GM21529 (cell line): ENCODE measurements at regions not wholly inside any gene's neighbourhood (a gene's known extent, or its start where the extent isn't known, plus 50 kb on each side); places are given as distances from the start of the nearest gene placed in this dataset.

Source experiments
- ATAC-seq: cut with Tn5 transposase; IDR thresholded peaks from one replicate; pipeline ENCODE4 v1.9.1; 2021; ENCODE audit not compliant: unreplicated experiment

DNA sequence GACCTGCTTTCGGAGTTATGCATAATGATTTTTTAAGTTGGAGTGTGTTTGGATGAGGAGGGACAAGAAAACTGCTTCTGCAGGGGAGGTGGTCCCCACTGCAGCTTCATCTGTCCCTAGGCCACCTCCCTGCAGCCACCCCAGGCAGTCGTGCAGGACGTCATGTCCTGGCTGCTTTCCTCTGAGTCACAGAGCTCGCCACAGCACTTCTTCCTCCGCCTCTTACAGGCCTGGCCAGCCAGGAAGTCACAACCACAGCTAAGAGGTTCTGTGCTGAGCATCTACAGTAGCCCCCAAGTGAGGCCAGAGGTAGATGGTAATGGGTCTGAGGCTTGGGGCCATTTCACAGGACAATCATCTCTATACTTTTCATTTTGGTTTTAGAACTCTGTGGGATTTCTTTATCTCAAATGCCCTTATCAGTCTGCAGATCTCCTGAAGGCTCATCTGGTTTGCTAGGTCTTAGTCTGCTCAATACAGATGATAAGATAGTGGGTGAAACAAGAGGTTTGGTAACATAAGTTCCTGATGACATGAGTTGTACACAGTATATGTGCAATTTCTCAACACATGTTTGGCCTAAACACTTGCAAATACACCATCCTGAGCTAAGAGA is 106.4 kb downstream of the ARF6 start:
- peak; percentile 55 for ATAC-seq

DNA sequence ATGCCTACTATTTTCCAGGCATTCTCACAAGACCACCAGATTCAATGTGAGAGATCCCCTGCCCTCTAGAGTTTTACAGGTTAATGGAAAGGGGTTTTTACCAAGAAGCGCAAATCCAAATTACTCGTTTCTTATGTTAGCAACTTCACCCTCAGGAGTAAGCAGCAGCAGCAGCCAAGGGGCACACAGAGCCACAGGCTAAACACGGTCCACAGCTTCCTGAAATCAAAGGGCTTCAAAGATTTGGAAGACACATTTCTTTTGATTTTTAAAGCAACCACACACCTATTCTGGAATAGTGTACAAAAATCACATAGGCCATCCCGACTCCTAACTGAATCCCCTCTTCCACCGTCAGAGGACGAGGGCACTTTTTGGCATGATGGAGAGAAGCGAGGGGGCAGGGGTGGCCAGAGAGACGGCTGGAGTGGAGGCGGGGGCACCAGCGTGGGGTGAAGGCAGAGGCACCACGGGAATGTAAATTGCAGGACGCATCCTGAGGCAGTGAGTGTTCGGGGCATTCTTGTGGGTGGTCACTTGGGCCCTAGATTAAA is 107.0 kb downstream of the ARF6 start:
- ATAC-seq: no peak

DNA sequence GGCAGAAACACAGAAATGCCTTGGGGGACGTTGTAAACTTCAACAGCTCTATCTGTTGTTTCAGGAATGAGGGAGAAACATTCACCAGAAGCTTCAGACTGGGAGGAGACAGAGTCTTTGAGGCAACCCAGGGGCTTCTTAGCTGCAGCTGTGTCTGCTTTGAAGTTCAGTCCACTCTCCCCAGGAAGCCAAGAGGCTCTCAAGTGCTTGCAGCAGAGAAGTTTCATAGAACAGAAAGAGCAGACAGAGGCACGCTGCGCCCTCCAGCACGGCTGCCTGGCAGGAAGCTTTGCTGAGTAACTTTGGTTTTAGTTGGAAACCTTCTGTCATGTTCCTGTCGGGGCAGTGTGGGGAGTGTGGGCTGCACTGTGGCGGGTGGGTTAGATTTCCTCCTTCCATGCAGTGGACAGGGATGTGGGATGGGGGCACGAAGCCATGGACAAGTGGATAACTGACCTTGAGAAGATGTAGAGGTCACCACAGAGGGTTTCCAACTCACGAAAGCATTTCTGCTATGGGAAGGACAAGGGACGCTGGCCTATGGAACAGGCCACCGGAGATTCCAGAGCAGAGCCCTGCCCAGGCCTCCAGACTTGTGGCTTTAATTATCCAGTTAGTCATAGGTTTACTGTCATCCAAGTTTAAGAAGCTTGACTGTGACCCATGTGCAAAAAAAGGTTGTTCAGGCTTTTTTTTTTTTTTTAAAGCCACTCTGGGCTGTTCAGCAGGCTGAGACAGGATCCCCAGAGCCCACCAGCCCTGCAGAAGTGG is 107.7 kb downstream of the ARF6 start:
- ATAC-seq: no peak

DNA sequence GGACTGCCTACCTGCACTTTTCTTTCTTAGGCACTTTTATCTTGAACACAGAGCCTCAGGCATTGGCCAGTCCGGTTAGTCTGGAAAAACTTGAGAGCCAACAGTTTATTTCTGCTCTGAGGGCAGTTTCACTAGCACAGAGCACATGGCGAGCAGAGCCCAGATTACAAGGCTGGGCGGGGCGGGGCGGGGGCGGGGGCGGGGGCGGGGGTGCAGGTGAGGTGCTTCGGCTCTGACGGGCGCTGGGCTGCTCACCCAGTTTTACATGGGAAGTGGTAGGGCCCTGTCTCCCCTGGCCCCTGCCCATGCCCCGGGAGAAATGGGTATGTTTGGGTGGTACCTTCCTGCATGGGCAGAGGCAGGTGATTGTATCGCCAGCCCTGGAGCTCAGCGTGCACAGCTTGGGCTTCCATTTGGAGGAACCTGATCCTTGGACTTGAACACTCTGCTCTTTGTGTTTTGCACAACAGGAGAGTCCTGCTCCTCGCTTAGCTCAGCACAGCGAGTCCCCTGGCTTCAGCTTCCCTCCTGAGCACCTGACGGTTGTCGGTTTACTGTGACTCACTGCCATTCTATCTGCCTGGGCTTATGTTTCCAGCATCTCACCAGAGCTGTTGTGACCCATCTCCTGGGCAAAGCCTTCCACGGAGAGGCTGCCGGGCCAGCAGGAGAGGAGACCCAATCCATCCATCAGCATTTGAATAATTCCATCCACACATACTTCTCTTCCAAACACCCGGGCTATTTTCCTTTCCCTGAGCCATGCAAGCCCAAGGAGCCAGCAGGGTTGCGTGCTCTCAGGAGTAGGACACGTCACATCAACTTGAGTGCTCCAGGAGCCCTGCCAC is 108.5 kb downstream of the ARF6 start:
- peak; percentile 28 for ATAC-seq

DNA sequence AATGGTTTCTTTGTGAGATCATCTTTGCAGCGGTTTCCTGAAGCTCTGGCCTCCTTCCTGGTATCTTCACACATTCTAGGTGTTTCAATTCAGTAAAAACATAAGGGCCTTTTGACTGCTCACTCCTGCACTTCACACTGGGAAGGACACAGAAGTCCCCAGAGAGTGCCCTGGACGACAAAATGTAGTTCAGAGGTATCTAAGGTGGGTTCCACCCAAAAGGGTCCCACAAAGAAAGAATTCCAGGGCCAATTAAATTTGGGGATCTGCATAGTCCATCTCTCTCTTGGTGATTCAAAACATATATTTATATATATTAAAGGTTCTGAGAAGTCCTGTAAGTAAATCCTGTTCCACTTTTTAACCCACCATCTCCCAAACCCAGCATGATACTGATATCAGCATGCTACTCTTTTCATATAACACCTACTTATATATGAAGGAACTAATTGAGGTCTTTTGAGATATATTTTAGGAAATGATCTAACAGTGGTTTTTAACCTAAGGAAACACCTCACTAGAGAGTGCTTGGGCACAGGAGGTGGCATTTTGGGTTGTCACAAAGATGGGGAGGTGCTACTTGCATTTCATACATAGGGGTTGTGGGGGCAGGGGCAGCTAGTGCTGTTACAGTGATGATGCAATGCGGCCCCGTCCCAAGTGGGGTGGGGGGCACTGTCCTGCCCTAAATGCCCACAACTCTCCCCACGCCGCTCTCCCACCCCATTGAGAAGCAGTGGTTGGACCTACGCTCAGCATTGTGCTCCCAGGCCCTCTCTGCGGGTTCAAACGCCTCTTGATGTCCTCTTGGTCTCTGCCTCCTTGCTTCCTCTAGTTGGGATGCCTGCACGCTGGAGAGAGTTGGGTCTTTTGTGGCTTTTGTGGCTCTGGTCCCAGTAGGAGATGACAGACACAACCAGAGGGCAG is 109.4 kb downstream of the ARF6 start:
- ATAC-seq: peak; percentile 32

DNA sequence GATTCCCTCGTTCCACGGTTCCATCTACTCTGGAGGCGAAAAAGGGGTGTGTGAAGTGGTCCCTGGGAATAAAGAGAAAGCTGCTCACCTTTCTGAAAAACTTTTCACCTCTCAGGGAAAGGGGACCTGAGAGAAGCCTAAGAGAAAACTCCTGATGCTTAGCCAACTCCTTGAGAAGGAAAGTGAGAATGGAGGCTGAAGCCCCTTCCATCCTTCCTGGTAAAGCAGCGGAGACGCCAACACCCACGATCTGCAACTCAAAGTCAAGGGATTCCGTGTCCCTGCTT is 110.0 kb downstream of the ARF6 start:
- no peak for ATAC-seq

DNA sequence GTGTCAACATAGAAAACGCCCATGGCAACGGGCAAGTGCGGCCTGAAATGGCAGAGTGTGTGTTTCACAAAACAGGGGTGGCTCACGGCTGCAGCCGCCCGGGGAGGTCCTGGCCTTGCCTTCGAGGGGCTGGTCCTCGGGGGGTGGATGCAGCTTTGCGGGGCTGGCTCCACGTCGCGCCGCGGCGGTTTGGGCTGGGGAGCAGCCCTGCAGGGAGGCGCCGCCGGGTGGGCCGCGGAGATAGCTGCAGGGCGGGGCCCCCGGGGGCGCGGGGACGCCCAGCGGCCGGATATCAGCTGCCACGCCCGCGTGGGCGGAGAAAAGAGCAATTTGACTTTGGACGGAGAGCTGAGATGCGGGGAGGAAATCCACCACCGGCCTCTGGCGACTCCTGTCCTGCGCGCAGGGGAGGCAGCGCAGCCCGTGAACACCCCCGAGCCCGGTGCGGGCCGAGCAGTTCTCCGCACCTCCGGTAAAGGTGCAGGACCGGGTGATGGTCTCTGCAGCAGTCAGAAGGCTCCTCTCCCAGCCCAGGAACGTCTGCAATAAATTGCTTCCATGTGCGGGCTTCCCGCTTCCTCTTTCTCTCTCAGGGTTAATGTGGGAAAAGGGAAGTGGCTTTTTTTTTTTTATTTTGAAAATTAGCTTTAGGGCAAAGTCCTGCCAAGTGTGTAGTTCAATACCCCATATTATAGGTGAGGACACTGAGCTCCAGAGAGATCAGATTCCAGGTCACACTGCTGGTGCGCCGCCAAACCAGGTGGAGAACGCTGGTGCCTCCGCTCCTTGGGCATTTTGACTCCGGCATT is 110.5 kb downstream of the ARF6 start:
- peak; percentile 38 for ATAC-seq

DNA sequence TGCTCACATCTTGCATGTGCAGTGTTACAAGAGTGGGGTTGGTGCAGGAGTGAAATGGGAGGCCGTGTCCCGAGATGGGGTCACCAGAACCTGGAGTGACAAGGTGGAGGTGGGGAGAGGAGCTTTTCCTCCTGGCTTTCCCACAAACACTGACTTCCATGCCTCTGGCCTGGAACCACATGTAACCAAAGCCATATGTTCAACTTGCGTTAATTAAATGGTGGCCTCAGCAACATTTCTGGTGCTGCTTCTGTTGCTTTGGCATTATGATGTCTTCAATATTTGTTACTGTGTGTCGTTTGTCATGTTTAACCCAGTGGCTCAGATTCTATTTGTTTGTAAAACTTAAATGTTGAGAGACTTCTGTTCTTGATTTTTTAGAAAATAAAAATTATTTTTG is 110.2 kb downstream of the VCPKMT start:
- ATAC-seq: no peak

DNA sequence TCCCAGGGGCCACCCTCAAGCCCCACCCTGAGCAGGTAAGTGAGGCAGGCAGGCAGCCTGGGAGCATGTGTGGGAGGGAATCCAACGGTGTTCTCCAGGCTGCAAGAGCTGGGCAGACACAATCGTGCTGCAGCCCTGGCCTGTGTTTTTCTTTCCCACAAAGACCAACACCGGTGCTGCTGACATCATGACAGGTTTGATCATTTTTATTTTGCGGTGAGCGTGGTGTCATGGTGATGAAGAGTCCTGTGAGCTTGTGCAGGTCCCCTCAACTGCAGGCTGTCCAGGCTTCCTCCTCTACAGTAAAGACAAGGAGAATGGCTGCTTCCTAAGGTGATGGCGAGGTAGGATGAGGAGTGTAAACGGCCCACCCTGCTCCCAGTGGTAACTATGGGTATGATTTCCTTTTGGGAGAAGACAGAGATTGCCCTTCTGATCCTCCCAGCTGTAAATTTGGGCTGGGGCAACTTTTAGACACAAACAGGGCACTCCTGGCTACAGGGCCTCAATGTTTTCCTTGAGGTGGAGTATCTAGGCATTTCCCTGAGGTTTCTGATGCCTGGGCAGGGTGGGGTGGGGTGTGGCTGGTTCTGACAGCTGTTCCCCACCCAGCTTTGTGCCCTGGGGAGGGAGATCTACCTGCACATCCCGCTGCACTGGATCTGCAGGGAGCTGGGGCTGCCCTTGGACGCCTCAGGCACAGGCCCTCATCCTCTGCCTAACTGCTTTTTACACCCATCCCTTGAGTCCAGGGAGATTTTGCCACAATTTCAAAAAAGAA is 109.1 kb downstream of the VCPKMT start:
- ATAC-seq: no peak

DNA sequence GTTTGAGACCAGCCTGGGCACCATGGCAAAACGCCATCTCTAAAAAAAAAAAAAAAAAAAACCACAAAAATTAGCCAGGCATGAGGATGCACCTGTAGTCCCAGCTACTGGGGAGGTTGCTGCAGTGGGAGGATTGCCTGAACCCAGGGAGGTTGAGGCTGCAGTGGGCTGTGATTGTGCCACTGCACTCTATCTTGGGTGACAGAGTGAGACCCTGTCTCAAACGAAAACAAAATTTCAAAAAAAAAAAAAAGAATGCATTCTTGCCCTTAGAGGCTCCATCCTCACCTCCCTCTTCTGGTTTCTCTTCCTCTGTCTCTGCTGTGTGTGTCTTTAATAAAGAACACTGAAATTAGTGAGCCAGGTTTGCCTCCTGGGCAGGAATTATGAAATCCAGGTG is 107.8 kb downstream of the VCPKMT start:
- ATAC-seq: peak; percentile 50

DNA sequence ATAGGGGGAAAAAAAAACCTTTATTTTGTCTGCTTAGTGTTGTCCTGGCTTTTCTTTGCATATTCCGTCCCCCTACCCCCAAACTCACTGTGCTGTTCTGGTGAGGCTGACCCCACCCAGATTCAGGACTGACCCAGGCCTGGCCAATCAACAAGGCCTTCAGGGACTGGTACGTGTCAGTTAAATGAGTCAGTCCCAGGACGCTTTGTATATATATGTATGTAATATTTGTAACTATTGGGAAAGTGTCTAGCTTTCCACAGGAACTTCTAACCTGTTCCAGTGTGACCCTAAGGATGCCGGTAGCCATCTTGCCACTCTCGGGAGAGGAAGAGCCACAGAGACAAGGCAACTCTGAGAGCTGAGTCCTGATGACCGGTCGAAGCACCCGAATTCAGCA is 107.4 kb downstream of the VCPKMT start:
- ATAC-seq: peak; percentile 11

DNA sequence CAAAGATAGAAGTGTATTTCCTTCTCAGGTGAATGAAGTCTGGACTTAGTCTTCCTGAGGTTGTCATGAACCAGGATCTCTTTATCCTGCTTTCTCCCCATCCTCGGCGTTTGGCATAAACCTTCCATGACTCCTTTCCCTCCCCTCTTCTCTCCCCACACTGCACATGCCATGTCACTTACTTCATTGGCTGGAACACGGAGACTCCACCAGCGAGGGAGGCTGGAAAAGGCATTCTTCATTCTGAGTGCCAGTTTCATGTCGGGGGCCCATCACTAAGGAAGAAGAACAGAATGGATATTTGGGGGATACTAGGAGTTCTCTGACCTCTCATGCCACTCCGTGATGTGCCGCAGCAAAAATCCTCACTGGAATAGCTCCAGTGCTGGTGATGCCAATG is 105.6 kb downstream of the VCPKMT start:
- no peak for ATAC-seq

DNA sequence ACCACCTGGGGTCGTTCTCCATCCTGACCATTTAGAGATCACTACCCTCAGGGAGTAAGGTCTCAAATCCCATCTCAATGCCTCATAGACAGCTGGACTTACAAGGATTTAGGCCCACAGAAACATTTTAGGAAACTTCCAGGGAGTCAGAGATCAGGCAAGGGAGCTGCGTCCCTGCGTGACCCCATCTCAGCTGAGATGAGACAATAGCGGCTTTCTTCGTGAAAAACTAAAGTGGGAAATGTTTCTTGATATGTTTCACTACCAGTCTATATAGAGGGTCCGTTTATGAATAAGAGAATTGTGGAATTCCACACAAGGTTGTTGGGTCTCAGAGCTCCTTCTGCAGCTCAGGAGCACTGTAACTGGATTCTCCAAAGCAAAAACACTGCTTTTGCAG is 105.1 kb downstream of the VCPKMT start:
- ATAC-seq: no peak

DNA sequence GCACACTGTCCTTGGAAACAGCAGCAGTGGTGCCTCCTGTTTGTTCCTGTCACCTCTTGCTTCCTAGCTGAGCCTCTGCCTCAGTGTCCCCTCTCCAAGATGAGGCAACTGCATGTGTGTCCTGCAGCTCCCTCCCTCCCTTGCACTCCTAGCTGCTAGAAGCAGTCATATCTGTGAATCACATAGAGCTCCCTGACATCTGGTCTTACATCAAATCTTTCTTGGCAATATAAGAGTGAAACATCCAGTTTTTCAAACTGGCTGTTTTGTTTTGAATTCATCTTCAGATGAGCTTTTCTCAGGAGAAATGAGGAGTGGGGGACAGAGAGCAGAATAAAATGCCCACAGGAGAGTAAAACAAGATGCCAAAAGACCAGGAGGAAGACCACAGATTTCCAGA is 103.7 kb downstream of the VCPKMT start:
- ATAC-seq: no peak

DNA sequence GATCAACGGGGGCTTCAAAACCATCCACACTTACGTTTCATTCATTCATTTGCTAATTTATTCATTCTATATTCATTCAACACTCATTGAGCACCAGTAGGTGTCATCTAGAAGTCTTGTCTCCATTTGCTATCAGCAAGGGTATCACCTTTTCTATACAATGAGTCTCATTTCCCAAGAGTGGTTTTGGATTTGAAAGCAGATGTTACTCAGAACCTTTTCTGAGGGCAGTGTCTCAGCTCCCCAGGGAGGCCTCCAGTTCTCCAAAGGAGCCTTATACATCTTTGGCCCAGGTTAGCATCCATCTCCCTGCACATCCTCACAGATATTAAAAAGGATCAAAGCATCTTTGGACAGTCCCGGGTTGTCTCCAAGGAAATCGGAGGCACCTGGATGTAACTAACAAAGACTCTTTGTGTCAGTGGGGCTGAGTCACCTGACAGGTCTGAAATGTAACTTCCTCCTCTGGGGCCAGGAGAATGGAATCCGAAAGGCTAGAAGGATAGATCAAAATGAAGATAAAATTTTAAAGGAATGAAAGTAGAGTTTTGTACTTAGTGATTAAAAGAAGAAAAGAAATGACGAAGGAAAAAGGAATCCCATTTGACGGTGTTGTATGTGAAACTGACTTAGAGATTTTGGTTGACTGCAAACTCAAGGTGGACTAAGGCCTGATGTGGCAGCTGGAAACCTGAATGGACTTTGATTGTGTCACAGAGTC is 103.0 kb downstream of the VCPKMT start:
- ATAC-seq: no peak

DNA sequence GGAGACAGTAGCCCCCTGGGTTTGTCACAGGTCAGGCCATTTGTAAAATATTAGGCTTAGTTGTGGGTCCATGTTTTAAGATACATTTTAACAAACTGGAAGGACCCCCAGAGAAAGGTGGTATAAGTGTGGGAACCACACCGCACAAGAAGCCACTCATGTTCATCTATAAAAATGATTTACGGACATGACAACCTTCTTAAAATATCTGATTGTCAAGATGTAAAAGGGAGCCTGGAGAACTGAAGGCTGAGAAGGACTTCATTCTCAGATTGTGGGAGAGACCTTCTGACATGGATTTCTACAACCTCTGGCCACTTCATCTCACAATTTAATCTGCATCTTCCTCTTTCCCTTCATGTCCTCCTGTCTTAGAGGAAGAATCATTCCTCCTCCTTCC is 102.4 kb downstream of the VCPKMT start:
- no peak for ATAC-seq

DNA sequence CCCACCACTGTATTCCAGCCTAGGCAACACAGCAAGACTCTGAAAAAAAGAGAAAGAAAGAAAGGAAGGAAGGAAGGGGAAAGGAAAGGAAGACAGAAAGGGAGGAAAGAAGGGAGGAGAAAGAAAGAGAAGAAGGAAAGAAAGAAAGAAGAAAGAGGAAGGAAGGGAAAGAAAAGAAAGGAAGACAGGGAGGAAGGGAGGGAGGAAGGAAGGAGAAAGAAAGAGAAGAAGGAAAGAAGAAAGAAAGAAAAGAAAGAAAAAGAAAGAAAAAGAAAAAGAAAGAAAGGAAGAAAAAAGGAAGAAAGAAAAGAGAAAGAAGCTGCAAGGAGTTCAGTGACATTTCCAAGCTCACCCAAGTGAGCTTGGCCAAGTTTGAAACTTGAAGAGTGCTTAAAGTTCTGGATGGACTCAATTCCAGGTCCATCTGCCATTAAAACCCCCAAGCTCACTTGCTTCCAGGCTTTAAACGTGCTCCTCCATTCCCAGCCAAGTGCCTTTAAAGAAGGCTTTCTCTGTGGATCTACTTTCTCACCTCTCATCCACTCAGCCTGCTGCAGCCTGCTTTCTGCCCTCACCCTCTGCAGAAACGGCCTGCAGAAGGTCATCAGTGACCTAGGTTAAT is 101.5 kb downstream of the VCPKMT start:
- ATAC-seq: no peak

DNA sequence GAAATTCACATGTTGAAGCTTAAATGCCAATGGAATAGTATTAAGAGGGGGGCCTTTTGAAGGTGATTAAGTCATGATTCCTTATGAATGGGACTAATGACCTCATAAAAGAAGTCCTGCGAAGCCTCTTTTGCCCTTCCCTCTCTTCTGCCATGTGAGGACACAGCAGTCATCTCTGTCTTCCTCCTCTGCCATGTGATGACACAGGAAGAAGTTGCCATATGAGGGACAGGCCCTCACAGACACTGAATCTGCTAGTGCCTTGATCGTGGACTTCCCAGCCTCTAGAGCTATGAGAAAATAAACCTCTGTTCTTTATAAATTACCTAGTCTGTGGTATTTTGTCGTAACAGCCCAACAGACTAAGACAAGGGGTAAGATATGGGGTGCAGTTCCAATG is 100.7 kb downstream of the VCPKMT start:
- ATAC-seq: no peak
